ENCODE measurements at regions not wholly inside any gene's neighbourhood (a gene's known extent, or its start where the extent isn't known, plus 50 kb on each side); places are given as distances from the start of the nearest gene placed in this dataset.

GRCh38 chr1:244139655-244140054 lies 88.6 kb downstream of the ZBTB18 start:
- no peak overlapping the region for H3K27ac ChIP-seq
- H3K4me3 ChIP-seq = no peak overlapping the region
- no peaks in the 10 kb centered on the region for H3K27me3 ChIP-seq
- no peak for DNase-seq
- intact Hi-C loops (cut with DNase I) = no loop called here
- TF ChIP-seq EP300 (IDR thresholded peaks at IDR 0.05) = no peak
- no peak for TF ChIP-seq POLR2A (IDR thresholded peaks at IDR 0.05)
- TF ChIP-seq CTCF (IDR thresholded peaks at IDR 0.05) = no peak
- no peaks in the 10 kb centered on the region for H3K9me3 ChIP-seq
- no peaks in the 10 kb centered on the region for H3K36me3 ChIP-seq
- WGBS, 3 donors = 12 to 30% (median 22%) methylated on average over 16 of the region's 16 CpGs
- no peaks in the 10 kb centered on the region for H3K4me1 ChIP-seq (ENCODE audit: insufficient read depth)

DNA sequence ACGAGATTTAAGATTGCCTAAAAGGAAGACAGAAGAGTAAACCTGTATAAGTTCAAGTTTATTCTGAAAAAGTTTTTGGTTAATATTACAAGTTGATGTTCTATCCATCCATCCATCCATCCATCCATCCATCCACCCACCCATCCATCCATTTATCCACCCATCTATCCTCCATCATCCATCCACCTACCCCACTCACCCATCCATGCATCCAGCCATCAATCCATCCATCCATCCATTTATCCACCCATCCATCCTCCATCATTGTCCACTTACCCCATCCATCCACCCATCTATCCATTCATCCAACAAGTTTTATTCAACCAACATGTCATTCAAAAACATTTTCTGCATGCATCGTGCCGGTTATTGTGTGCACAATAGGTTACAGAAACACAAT lies 89.3 kb downstream of the ZBTB18 start:
- H3K4me1 ChIP-seq (ENCODE audit: insufficient read depth) = no peaks in the 10 kb centered on the region
- TF ChIP-seq CTCF (IDR thresholded peaks at IDR 0.05) (no peak), EP300 (IDR thresholded peaks at IDR 0.05) (no peak), POLR2A (IDR thresholded peaks at IDR 0.05) (no peak)
- no peak overlapping the region for H3K4me3 ChIP-seq
- no peaks in the 10 kb centered on the region for H3K27me3 ChIP-seq
- no peaks in the 10 kb centered on the region for H3K9me3 ChIP-seq
- H3K27ac ChIP-seq = no peak overlapping the region
- intact Hi-C loops (cut with DNase I) = no loop called here
- H3K36me3 ChIP-seq = no peaks in the 10 kb centered on the region
- 81 to 90% (median 90%) methylated on average over 3 of the region's 3 CpGs for WGBS, 3 donors
- no peak for DNase-seq

DNA sequence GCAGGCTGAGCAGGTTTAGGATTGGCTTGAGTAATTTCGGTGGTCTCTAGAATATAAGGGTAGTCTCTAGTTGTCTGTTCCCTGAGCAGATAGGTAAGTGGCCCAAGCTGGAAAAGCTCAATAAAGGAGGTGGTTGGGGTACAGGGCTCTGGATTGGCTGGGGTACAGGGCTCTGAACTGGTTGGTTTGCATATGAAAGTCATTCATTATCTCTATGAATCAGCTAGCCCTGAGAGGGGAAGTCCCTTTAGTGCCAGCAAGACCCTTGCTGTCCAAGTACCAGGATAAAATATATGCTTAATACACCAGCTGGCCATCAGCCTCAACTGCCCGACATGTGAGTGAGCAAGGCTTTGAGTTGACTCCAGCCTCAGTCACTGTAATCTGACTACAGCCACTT lies 93.0 kb downstream of the ZBTB18 start:
- H3K4me1 ChIP-seq (ENCODE audit: insufficient read depth) = no peaks in the 10 kb centered on the region
- WGBS, 3 donors = 84 to 89% (median 87%) methylated on average over 2 of the region's 2 CpGs
- no peaks in the 10 kb centered on the region for H3K9me3 ChIP-seq
- no peak overlapping the region for H3K4me3 ChIP-seq
- no peak for DNase-seq
- H3K36me3 ChIP-seq = no peaks in the 10 kb centered on the region
- no peak overlapping the region for H3K27ac ChIP-seq
- H3K27me3 ChIP-seq = no peaks in the 10 kb centered on the region
- TF ChIP-seq EP300 (IDR thresholded peaks at IDR 0.05) (no peak), POLR2A (IDR thresholded peaks at IDR 0.05) (no peak), CTCF (IDR thresholded peaks at IDR 0.05) (no peak)
- intact Hi-C loops (cut with DNase I) = no loop called here

- no peak overlapping the region for H3K27ac ChIP-seq
Observed at GRCh38 chr1:244150071-244150470, 99.0 kb downstream of the ZBTB18 start.

More at GRCh38 chr1:244150071-244150470, 99.0 kb downstream of the ZBTB18 start:
- no peak overlapping the region for H3K4me3 ChIP-seq
- intact Hi-C loops (cut with DNase I) = loop anchor here in 1 of 4 donors (10.0 kb wide), 1 partner anchor 225 kb away; no protein-coding TSS in a partner anchor
- H3K27me3 ChIP-seq = no peaks in the 10 kb centered on the region
- H3K36me3 ChIP-seq = no peaks in the 10 kb centered on the region
- 68 to 74% (median 72%) methylated on average over 5 of the region's 5 CpGs for WGBS, 3 donors
- TF ChIP-seq POLR2A (IDR thresholded peaks at IDR 0.05) (no peak), EP300 (IDR thresholded peaks at IDR 0.05) (no peak), CTCF (IDR thresholded peaks at IDR 0.05) (no peak)
- no peaks in the 10 kb centered on the region for H3K4me1 ChIP-seq (ENCODE audit: insufficient read depth)
- no peaks in the 10 kb centered on the region for H3K9me3 ChIP-seq
- no peak for DNase-seq

All from ovary (tissue), 7 donors.